Naive thymus-derived CD4-positive, alpha-beta T cell (primary cell): ENCODE measurements at regions not wholly inside any gene's neighbourhood (a gene's known extent, or its start where the extent isn't known, plus 50 kb on each side); places are given as distances from the start of the nearest gene placed in this dataset.
"Not testable (repeated sequence)": the region's sequence is repeated elsewhere in the genome, so short reads cannot be mapped to it uniquely, and the experiment has no call there.

Experiments
- ATAC-seq: fragments of 150-1000 bp; cut with Tn5 transposase; 2 replicates; pipeline ENCODE4 v1.10.0; 2021; ENCODE audit warnings: mild to moderate bottlenecking, moderate library complexity
- CTCF ChIA-PET: fragments of 350-600 bp; sonication (Branson Sonifier 250); formaldehyde crosslinking; loops from one replicate; lab custom pipeline; 2021; ENCODE audit warnings: antibody characterized with exemption; lab: Charles Lee
- POLR2A ChIA-PET: fragments of 350-600 bp; sonication (Branson Sonifier 250); formaldehyde crosslinking; loops from one replicate; lab custom pipeline; 2021; ENCODE audit warnings: antibody characterized with exemption, inconsistent platforms; lab: Charles Lee
- DNase-seq, 9 donors: peaks; one replicate each; pipeline versions ENCODE4 v3.0.0 to v3.0.0-alpha.2; 2020 to 2022; ENCODE audit warnings: mixed read lengths in 1 of 9
- H3K27ac ChIP-seq: one replicate; pipeline ENCODE4 v1.7.0; 2013; ENCODE audit warnings: mild to moderate bottlenecking, low read depth, low read length, moderate library complexity
- H3K27me3 ChIP-seq, 2 donors: one replicate each; pipeline ENCODE4 v1.7.0; 2013; ENCODE audit warnings: low read length in 2 of 2, mild to moderate bottlenecking in 2 of 2, moderate library complexity in 2 of 2; ENCODE audit not compliant: control insufficient read depth in 2 of 2, insufficient read depth in 2 of 2
- H3K36me3 ChIP-seq, 3 experiments: 1 replicate in 2 of 3; 2 replicates in 1 of 3; pipeline ENCODE4 v1.7.0; 2013; ENCODE audit warnings: low read length in 3 of 3, mild to moderate bottlenecking in 3 of 3, moderate library complexity in 1 of 3; ENCODE audit not compliant: insufficient read depth in 3 of 3, control insufficient read depth in 2 of 3
- H3K4me1 ChIP-seq, 2 donors: one replicate each; pipeline ENCODE4 v1.7.0; 2013; ENCODE audit warnings: low read length in 2 of 2, mild to moderate bottlenecking in 2 of 2, moderate library complexity in 1 of 2; ENCODE audit not compliant: control insufficient read depth in 2 of 2, insufficient read depth in 2 of 2
- H3K4me3 ChIP-seq: 2 replicates; pipeline ENCODE4 v1.7.0; 2013; ENCODE audit warnings: mild to moderate bottlenecking, low read length
- H3K9me3 ChIP-seq, 3 experiments: 1 replicate in 2 of 3; 2 replicates in 1 of 3; pipeline ENCODE4 v1.7.0; 2013; ENCODE audit warnings: low read length in 3 of 3; ENCODE audit not compliant: control insufficient read depth in 2 of 3
- H3K27ac Mint-ChIP-seq, 9 donors: one replicate each; pipeline ENCODE4 v1.8.0; 2020 to 2022; ENCODE audit warnings: mixed read lengths in 9 of 9, mild to moderate bottlenecking in 8 of 9, moderate library complexity in 5 of 9, inconsistent platforms in 2 of 9
- H3K27me3 Mint-ChIP-seq, 5 donors: one replicate each; pipeline ENCODE4 v1.8.0; 2021 to 2022; ENCODE audit warnings: mixed read lengths in 5 of 5, mild to moderate bottlenecking in 1 of 5
- H3K36me3 Mint-ChIP-seq, 5 donors: one replicate each; pipeline ENCODE4 v1.8.0; 2020 to 2022; ENCODE audit warnings: mixed read lengths in 5 of 5, mild to moderate bottlenecking in 3 of 5, inconsistent platforms in 1 of 5
- H3K4me1 Mint-ChIP-seq, 7 donors: one replicate each; pipeline ENCODE4 v1.8.0; 2020 to 2022; ENCODE audit warnings: mixed read lengths in 7 of 7, mild to moderate bottlenecking in 3 of 7, inconsistent platforms in 1 of 7
- H3K4me3 Mint-ChIP-seq, 10 donors: one replicate each; pipeline ENCODE4 v1.8.0; 2020 to 2022; ENCODE audit warnings: mild to moderate bottlenecking in 10 of 10, mixed read lengths in 10 of 10, moderate library complexity in 6 of 10, inconsistent platforms in 2 of 10
- H3K9me3 Mint-ChIP-seq, 11 donors: one replicate each; pipeline ENCODE4 v1.8.0; 2020 to 2022; ENCODE audit warnings: mixed read lengths in 11 of 11, mild to moderate bottlenecking in 4 of 11, inconsistent platforms in 1 of 11, moderate library complexity in 1 of 11
- intact Hi-C, 2 donors: fragments of 100-400 bp; cut with micrococcal nuclease; formaldehyde crosslinking; loops; one replicate each; pipeline ENCODE4 v1.15.1; 2023

- no peak overlapping the region for H3K27ac ChIP-seq
- H3K27me3 ChIP-seq, result no peaks in the 10 kb centered on the region
- Mint-ChIP-seq H3K4me3 (no peak overlapping the region), H3K27me3 (peaks cover 0 to 17% (median 8%) of the 10 kb centered on the region in 5 donors), H3K9me3 (peaks cover 0 to 2% (median 0%) of the 10 kb centered on the region in 11 donors), H3K27ac (no peak overlapping the region), H3K4me1 (no peaks in the 10 kb centered on the region), H3K36me3 (no peaks in the 10 kb centered on the region)
- no peak for ATAC-seq
- ChIA-PET POLR2A (interaction anchor here (0.8 kb wide), 1 partner anchor 150 kb away, joined by 4 read pairs; no protein-coding TSS in a partner anchor), CTCF (no interaction called here)
- H3K36me3 ChIP-seq, result no peaks in the 10 kb centered on the region
- intact Hi-C loops, result no loop called here
- no peak overlapping the region for H3K4me3 ChIP-seq
- H3K4me1 ChIP-seq, result no peaks in the 10 kb centered on the region
- no peaks in the 10 kb centered on the region for H3K9me3 ChIP-seq
- no peak for DNase-seq
Measured at GRCh38 chr19:30109565-30109964, 167.5 kb downstream of the URI1 start.

GRCh38 chr19:30111021-30111855 lies 169.2 kb downstream of the URI1 start:
- no peaks in the 10 kb centered on the region for H3K4me1 ChIP-seq
- H3K27ac ChIP-seq, result no peak overlapping the region
- ATAC-seq (no peak), DNase-seq (no peak)
- H3K27ac Mint-ChIP-seq, result no peak overlapping the region
- no peak overlapping the region for H3K4me3 ChIP-seq
- H3K4me1 Mint-ChIP-seq, result no peaks in the 10 kb centered on the region
- ChIA-PET CTCF (no interaction called here), POLR2A (no interaction called here)
- H3K36me3 Mint-ChIP-seq, result no peaks in the 10 kb centered on the region
- H3K9me3 Mint-ChIP-seq, result peaks cover 0 to 2% (median 0%) of the 10 kb centered on the region in 11 donors
- intact Hi-C loops, result no loop called here
- H3K27me3 ChIP-seq, result no peaks in the 10 kb centered on the region
- H3K36me3 ChIP-seq, result no peaks in the 10 kb centered on the region
- H3K4me3 Mint-ChIP-seq, result no peak overlapping the region
- H3K27me3 Mint-ChIP-seq, result peaks cover 0 to 17% (median 8%) of the 10 kb centered on the region in 5 donors
- H3K9me3 ChIP-seq, result no peaks in the 10 kb centered on the region

DNA sequence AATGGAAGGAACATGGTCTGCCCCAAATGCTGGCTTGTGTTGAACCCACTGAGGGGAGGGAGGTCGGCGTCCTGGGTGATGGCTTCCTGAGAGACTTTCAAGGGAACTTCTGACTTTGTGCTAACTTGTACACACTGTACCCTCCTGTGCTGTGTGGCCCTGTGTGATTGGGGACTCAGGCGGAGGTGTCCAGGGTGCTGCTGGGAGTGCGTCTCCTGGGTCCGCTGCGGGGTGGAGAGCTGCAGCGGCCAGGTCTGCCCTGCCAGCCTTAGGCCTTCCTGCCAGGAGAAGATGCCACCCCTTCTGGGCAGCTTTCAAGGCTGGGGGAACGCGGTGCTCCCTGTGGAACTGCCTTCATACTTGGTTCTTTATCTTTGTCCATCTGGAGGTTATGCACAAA lies 170.1 kb downstream of the URI1 start:
- no peak for DNase-seq
- peaks cover 0 to 2% (median 0%) of the 10 kb centered on the region in 11 donors for H3K9me3 Mint-ChIP-seq
- no peaks in the 10 kb centered on the region for H3K36me3 ChIP-seq
- H3K27me3 Mint-ChIP-seq, result peaks cover 0 to 17% (median 8%) of the 10 kb centered on the region in 5 donors
- H3K36me3 Mint-ChIP-seq, result no peaks in the 10 kb centered on the region
- no peaks in the 10 kb centered on the region for H3K4me1 ChIP-seq
- POLR2A ChIA-PET, result no interaction called here
- no peak overlapping the region for H3K4me3 ChIP-seq
- H3K27me3 ChIP-seq, result no peaks in the 10 kb centered on the region
- no peak overlapping the region for H3K4me3 Mint-ChIP-seq
- no peak overlapping the region for H3K27ac Mint-ChIP-seq
- no peaks in the 10 kb centered on the region for H3K4me1 Mint-ChIP-seq
- CTCF ChIA-PET, result no interaction called here
- intact Hi-C loops, result no loop called here
- no peak for ATAC-seq
- no peaks in the 10 kb centered on the region for H3K9me3 ChIP-seq
- no peak overlapping the region for H3K27ac ChIP-seq

DNA sequence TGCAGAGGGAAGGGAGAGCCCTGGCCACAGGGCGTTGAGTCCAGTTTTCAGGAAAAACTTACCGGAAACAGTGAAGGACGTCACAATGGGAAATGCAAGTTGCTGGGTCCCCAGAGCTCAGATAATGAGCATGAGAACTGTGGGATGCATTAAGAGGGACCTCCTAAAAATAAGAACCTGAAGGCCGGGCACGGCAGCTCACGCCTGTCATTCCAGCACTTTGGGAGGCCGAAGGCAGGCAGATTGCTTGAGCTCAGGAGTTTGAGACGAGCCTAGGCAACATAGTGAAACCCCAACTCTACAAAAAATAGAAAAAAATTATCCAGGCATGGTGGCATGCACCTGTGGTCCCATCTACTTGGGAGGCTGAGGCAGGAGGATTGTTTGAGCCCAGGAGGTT lies 170.6 kb downstream of the URI1 start:
- ATAC-seq, result no peak
- Mint-ChIP-seq H3K27me3 (peaks cover 0 to 17% (median 8%) of the 10 kb centered on the region in 5 donors), H3K4me3 (no peak overlapping the region), H3K36me3 (no peaks in the 10 kb centered on the region), H3K9me3 (peaks cover 0 to 2% (median 0%) of the 10 kb centered on the region in 11 donors), H3K27ac (no peak overlapping the region), H3K4me1 (no peaks in the 10 kb centered on the region)
- Histone ChIP-seq H3K27ac (no peak overlapping the region), H3K9me3 (no peaks in the 10 kb centered on the region), H3K4me1 (no peaks in the 10 kb centered on the region), H3K4me3 (no peak overlapping the region), H3K36me3 (no peaks in the 10 kb centered on the region), H3K27me3 (no peaks in the 10 kb centered on the region)
- intact Hi-C loops, result no loop called here
- ChIA-PET POLR2A (no interaction called here), CTCF (no interaction called here)
- DNase-seq, result no peak

- peaks cover 0 to 17% (median 8%) of the 10 kb centered on the region in 5 donors for H3K27me3 Mint-ChIP-seq
Measured at GRCh38 chr19:30113186-30113585, 171.1 kb downstream of the URI1 start.

GRCh38 chr19:30114095-30114494 lies 172.1 kb downstream of the URI1 start:
- H3K4me3 ChIP-seq, H3K4me1 Mint-ChIP-seq, H3K4me1 ChIP-seq, H3K27ac Mint-ChIP-seq, CTCF ChIA-PET, H3K9me3 ChIP-seq, H3K4me3 Mint-ChIP-seq, ATAC-seq, H3K36me3 ChIP-seq, H3K27ac ChIP-seq, H3K36me3 Mint-ChIP-seq, POLR2A ChIA-PET, H3K27me3 ChIP-seq, H3K9me3 Mint-ChIP-seq, intact Hi-C loops, DNase-seq: not testable (repeated sequence)
- H3K27me3 Mint-ChIP-seq, result peaks cover 0 to 17% (median 6%) of the 10 kb centered on the region in 5 donors

More at GRCh38 chr19:30113186-30113585, 171.1 kb downstream of the URI1 start:
- Histone ChIP-seq H3K4me3 (no peak overlapping the region), H3K27me3 (no peaks in the 10 kb centered on the region), H3K4me1 (no peaks in the 10 kb centered on the region), H3K36me3 (no peaks in the 10 kb centered on the region), H3K9me3 (no peaks in the 10 kb centered on the region), H3K27ac (no peak overlapping the region)
- intact Hi-C loops, result no loop called here
- ChIA-PET CTCF (no interaction called here), POLR2A (no interaction called here)
- Mint-ChIP-seq H3K36me3 (no peaks in the 10 kb centered on the region), H3K4me1 (no peaks in the 10 kb centered on the region), H3K9me3 (peaks cover 0 to 2% (median 0%) of the 10 kb centered on the region in 11 donors), H3K27ac (no peak overlapping the region), H3K4me3 (no peak overlapping the region)
- ATAC-seq (no peak), DNase-seq (no peak)

- ATAC-seq (no peak), DNase-seq (no peak)
- Histone ChIP-seq H3K36me3 (no peaks in the 10 kb centered on the region), H3K27me3 (no peaks in the 10 kb centered on the region), H3K9me3 (no peaks in the 10 kb centered on the region), H3K4me1 (no peaks in the 10 kb centered on the region), H3K4me3 (no peak overlapping the region), H3K27ac (no peak overlapping the region)
- intact Hi-C loops, result no loop called here
- POLR2A ChIA-PET, result no interaction called here
- Mint-ChIP-seq H3K27ac (no peak overlapping the region), H3K4me3 (no peak overlapping the region), H3K9me3 (peaks cover 0 to 4% (median 0%) of the 10 kb centered on the region in 11 donors), H3K36me3 (no peaks in the 10 kb centered on the region), H3K27me3 (peaks cover 0 to 16% (median 6%) of the 10 kb centered on the region in 5 donors), H3K4me1 (no peaks in the 10 kb centered on the region)
- CTCF ChIA-PET, result no interaction called here
Measured at GRCh38 chr19:30115947-30116346, 173.9 kb downstream of the URI1 start.
